HEK293T (cell line): ENCODE measurements at regions not wholly inside any gene's neighbourhood (a gene's known extent, or its start where the extent isn't known, plus 50 kb on each side); places are given as distances from the start of the nearest gene placed in this dataset.

Source experiments
- CTCF ChIA-PET: fragments of 350-600 bp; formaldehyde crosslinking; extraction: SDS; loops from one replicate; lab custom pipeline; 2021; ENCODE audit warnings: antibody characterized with exemption, inconsistent platforms; lab: Yijun Ruan, JAX
- POLR2A ChIA-PET: fragments of 350-600 bp; formaldehyde crosslinking; extraction: SDS; loops from one replicate; lab custom pipeline; 2020; ENCODE audit warnings: antibody characterized with exemption, inconsistent platforms; lab: Yijun Ruan, JAX
- DNase-seq: peaks from one replicate; pipeline ENCODE4 v3.0.0; 2012; ENCODE audit warnings: mixed read lengths; ENCODE audit errors: extremely low spot score
- ARNT ChIP-seq: fragments of 450-650 bp; IDR thresholded peaks from 2 replicates; pipeline ENCODE4 v1.6.1; 2017; ENCODE audit warnings: mild to moderate bottlenecking
- BHLHE40 ChIP-seq: fragments of 450-650 bp; IDR thresholded peaks from 2 replicates; pipeline ENCODE4 v1.6.1; 2016; ENCODE audit warnings: mild to moderate bottlenecking, moderate library complexity, borderline replicate concordance
- CTBP1 ChIP-seq: fragments of 450-650 bp; IDR thresholded peaks from 2 replicates; pipeline ENCODE4 v1.6.1; 2016; ENCODE audit warnings: borderline replicate concordance
- ELF4 ChIP-seq: fragments of 450-650 bp; IDR thresholded peaks from 2 replicates; pipeline ENCODE4 v1.6.1; 2017; ENCODE audit warnings: antibody characterized with exemption
- FOXA1 ChIP-seq: fragments of 450-650 bp; IDR thresholded peaks from 2 replicates; pipeline ENCODE4 v1.6.1; 2016; ENCODE audit warnings: mild to moderate bottlenecking
- FOXK2 ChIP-seq: fragments of 450-650 bp; IDR thresholded peaks from 2 replicates; pipeline ENCODE4 v1.6.1; 2016; ENCODE audit warnings: mild to moderate bottlenecking
- FOXM1 ChIP-seq: fragments of 450-650 bp; IDR thresholded peaks from 2 replicates; pipeline ENCODE4 v1.6.1; 2017; ENCODE audit warnings: mild to moderate bottlenecking, borderline replicate concordance
- HDGF ChIP-seq: fragments of 450-650 bp; IDR thresholded peaks from 2 replicates; pipeline ENCODE4 v1.6.1; 2017; ENCODE audit warnings: antibody characterized with exemption, borderline replicate concordance
- L3MBTL2 ChIP-seq: fragments of 450-650 bp; conservative IDR thresholded peaks from 2 replicates; pipeline ENCODE4 v1.6.1; 2016; ENCODE audit warnings: mild to moderate bottlenecking
- LEF1 ChIP-seq: fragments of 450-650 bp; IDR thresholded peaks from 2 replicates; pipeline ENCODE4 v1.6.1; 2017; ENCODE audit warnings: mild to moderate bottlenecking, borderline replicate concordance
- NFRKB ChIP-seq: fragments of 450-650 bp; IDR thresholded peaks from 2 replicates; pipeline ENCODE4 v1.6.1; 2016; ENCODE audit warnings: mild to moderate bottlenecking, moderate library complexity
- SP1 ChIP-seq: fragments of 450-650 bp; IDR thresholded peaks from 2 replicates; pipeline ENCODE4 v1.6.1; 2017
- SUZ12 ChIP-seq: fragments of 450-650 bp; IDR thresholded peaks from 2 replicates; pipeline ENCODE4 v1.6.1; 2016; ENCODE audit warnings: mild to moderate bottlenecking
- TARDBP ChIP-seq: fragments of 450-650 bp; IDR thresholded peaks from 2 replicates; pipeline ENCODE4 v1.6.1; 2016
- ZNF384 ChIP-seq: fragments of 450-650 bp; IDR thresholded peaks from 2 replicates; pipeline ENCODE4 v1.6.1; 2016
- TF ChIP-seq, protein P1 (sequence below): fragments of 450-650 bp; IDR thresholded peaks from 2 replicates; pipeline ENCODE4 v1.6.1; 2016

- DNase-seq: no peak
- ChIA-PET CTCF (no interaction called here), POLR2A (no interaction called here)
- no peak for TF ChIP-seq ARNT
- no peak for TF ChIP-seq HDGF
These were observed 82.7 kb upstream of the TMLHE start for GRCh38 chrX:155695419-155695818.

GRCh38 chrX:155694649-155695048 lies 81.9 kb upstream of the TMLHE start:
- no peak for DNase-seq
- TF ChIP-seq HDGF (no peak), FOXM1 (no peak), L3MBTL2 (no peak), CTBP1 (no peak), BHLHE40 (no peak), ZNF384 (no peak), FOXK2 (no peak), TARDBP (no peak), FOXA1 (no peak), LEF1 (no peak), ARNT (no peak), NFRKB (no peak), ELF4 (no peak), SP1 (no peak), SUZ12 (no peak)
- TF ChIP-seq, protein P1, sequence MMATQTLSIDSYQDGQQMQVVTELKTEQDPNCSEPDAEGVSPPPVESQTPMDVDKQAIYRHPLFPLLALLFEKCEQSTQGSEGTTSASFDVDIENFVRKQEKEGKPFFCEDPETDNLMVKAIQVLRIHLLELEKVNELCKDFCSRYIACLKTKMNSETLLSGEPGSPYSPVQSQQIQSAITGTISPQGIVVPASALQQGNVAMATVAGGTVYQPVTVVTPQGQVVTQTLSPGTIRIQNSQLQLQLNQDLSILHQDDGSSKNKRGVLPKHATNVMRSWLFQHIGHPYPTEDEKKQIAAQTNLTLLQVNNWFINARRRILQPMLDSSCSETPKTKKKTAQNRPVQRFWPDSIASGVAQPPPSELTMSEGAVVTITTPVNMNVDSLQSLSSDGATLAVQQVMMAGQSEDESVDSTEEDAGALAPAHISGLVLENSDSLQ: no peak
- POLR2A ChIA-PET: no interaction called here
- CTCF ChIA-PET: no interaction called here

DNA sequence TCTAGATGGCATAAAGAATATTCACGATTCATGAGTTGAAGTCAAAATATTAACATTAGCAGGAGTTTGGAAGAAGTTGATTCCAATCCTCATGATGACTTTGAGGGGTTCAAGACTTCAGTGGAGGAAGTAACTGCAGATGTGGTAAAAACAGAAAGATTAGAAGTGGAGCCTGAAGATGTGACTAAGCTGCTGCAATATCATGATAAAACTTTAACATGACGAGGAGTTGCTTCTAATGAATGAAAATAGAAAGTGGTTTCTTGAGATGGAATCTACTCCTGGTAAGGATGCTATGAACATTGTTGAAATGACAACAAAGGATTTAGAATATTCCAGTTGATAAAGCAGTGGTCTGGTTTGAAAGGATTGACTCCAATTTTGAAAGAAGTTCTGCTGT lies 70.1 kb upstream of the TMLHE start:
- no peak for DNase-seq
- POLR2A ChIA-PET: no interaction called here
- CTCF ChIA-PET: no interaction called here
- no peak for TF ChIP-seq FOXM1
- TF ChIP-seq CTBP1: no peak
- no peak for TF ChIP-seq SP1
- TF ChIP-seq, protein P1: no peak
- no peak for TF ChIP-seq BHLHE40
- no peak for TF ChIP-seq NFRKB
- TF ChIP-seq FOXK2: no peak
- TF ChIP-seq LEF1: no peak
- TF ChIP-seq HDGF: no peak
- TF ChIP-seq TARDBP: no peak
- TF ChIP-seq FOXA1: no peak
- TF ChIP-seq ELF4: no peak
- no peak for TF ChIP-seq L3MBTL2

GRCh38 chrX:155679715-155680114 lies 67.0 kb upstream of the TMLHE start:
- TF ChIP-seq FOXA1 (no peak), SP1 (no peak), FOXK2 (no peak), BHLHE40 (no peak), L3MBTL2 (no peak), HDGF (no peak), SUZ12 (no peak), NFRKB (no peak), LEF1 (no peak), CTBP1 (no peak), ELF4 (no peak), FOXM1 (no peak), ARNT (no peak), ZNF384 (no peak), TARDBP (no peak)
- TF ChIP-seq, protein P1: no peak
- CTCF ChIA-PET: no interaction called here
- POLR2A ChIA-PET: no interaction called here

GRCh38 chrX:155673338-155673737 lies 60.6 kb upstream of the TMLHE start:
- no peak for TF ChIP-seq SP1
- TF ChIP-seq L3MBTL2: no peak
- no peak for TF ChIP-seq SUZ12
- TF ChIP-seq LEF1: no peak
- TF ChIP-seq, protein P1: no peak
- TF ChIP-seq FOXK2: no peak
- no peak for TF ChIP-seq ZNF384
- no peak for TF ChIP-seq TARDBP
- TF ChIP-seq NFRKB: no peak
- TF ChIP-seq BHLHE40: no peak
- TF ChIP-seq CTBP1: no peak
- TF ChIP-seq FOXM1: no peak
- TF ChIP-seq ARNT: no peak
- no peak for DNase-seq
- POLR2A ChIA-PET: no interaction called here
- CTCF ChIA-PET: no interaction called here

More at GRCh38 chrX:155679715-155680114, 67.0 kb upstream of the TMLHE start:
- DNase-seq: no peak

DNA sequence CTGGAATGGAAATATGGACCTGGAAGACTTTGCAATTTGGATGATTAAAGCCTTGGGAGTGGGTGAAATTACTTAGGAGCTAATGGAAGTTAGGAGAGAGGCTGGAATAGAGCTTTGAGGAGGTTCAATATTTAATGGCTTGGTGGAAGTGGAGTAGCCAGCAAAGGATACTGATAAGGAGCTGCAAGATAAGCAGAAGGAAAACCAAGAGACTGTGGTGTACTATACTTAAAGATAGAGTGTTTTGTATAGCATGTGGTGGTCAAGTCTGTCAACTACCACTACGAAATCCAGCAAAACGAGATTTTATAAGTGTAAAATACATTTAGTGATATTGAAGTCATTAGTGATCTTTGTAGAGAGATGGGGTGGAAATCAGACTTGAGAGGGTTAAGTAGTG lies 54.0 kb upstream of the TMLHE start:
- ChIA-PET CTCF (no interaction called here), POLR2A (no interaction called here)
- no peak for DNase-seq

More for the DNA sequence above, 54.0 kb upstream of the TMLHE start:
- no peak for TF ChIP-seq CTBP1
- TF ChIP-seq HDGF: no peak
- TF ChIP-seq, protein P1: no peak
- no peak for TF ChIP-seq FOXM1
- TF ChIP-seq LEF1: no peak
